Activated CD4-positive, alpha-beta T cell treated with anti-CD3 and anti-CD28 coated beads, Interleukin-2, amount 10 ng/mL, durations not matched to agents 24 days and 14 days (primary cell): ENCODE measurements at regions not wholly inside any gene's neighbourhood (a gene's known extent, or its start where the extent isn't known, plus 50 kb on each side); places are given as distances from the start of the nearest gene placed in this dataset.
"Not testable (repeated sequence)": the region's sequence is repeated elsewhere in the genome, so short reads cannot be mapped to it uniquely, and the experiment has no call there.

Experiments
- DNase-seq: peaks from one replicate; pipeline ENCODE4 v3.0.0; 2022
- H3K27ac Mint-ChIP-seq: one replicate; pipeline ENCODE4 v1.8.0; 2022; ENCODE audit warnings: mild to moderate bottlenecking, mixed read lengths
- H3K27me3 Mint-ChIP-seq: one replicate; pipeline ENCODE4 v1.8.0; 2022; ENCODE audit warnings: mixed read lengths
- H3K36me3 Mint-ChIP-seq: one replicate; pipeline ENCODE4 v1.8.0; 2022; ENCODE audit warnings: low read depth, mild to moderate bottlenecking, mixed read lengths
- H3K4me1 Mint-ChIP-seq: one replicate; pipeline ENCODE4 v1.8.0; 2021; ENCODE audit warnings: mixed read lengths
- H3K4me3 Mint-ChIP-seq: one replicate; pipeline ENCODE4 v1.8.0; 2022; ENCODE audit warnings: mild to moderate bottlenecking, moderate library complexity, mixed read lengths
- H3K9me3 Mint-ChIP-seq: one replicate; pipeline ENCODE4 v1.8.0; 2021; ENCODE audit warnings: mixed read lengths
- intact Hi-C: fragments of 100-400 bp; cut with micrococcal nuclease; formaldehyde crosslinking; loops from one replicate; pipeline ENCODE4 v1.15.1; 2023

DNA sequence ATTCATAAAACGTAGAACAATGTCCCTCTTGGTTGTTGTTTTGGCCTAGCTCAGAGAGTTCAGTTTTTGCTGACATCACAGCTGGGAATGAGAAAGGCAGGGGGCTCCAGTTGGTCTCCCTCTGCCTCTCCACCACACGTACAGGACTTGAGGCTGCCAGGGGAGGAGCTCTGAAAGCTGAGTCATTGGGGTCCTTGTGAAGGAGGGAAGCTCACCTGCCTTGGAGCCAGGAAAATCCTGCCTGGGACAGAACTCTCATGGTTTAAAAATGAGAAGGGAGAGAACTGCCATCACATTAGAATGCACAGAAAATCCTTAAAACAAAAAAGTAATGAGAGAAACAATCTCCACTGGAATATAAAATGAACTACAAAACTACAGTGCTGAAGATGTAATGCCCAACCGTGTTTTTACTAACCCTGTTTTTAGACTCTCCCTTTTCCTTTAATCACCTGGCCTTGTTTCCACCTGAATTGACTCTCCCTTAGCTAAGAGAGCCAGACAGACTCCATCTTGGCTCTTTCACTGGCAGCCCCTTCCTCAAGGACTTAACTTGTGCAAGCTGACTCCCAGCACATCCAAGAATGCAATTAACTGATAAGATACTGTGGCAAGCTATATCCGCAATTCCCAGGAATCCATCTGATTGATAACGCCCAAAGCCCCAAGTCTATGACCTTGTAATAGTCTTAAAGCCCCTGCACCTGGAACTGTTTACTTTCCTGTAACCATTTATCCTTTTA, 58.6 kb upstream of the TARP start:
- peak overlapping the region; percentile 28 for H3K4me3 Mint-ChIP-seq
- H3K27ac Mint-ChIP-seq = not testable (repeated sequence)

GRCh38 chr7:38330861-38331621, 57.6 kb upstream of the TARP start:
- intact Hi-C loops = loop anchor here (2.0 kb wide), 1 partner anchor 78 kb away; no protein-coding TSS in a partner anchor
- Mint-ChIP-seq H3K27ac (no peak overlapping the region), H3K4me3 (no peak overlapping the region), H3K9me3 (no peaks in the 10 kb centered on the region), H3K4me1 (peaks cover 36% of the 10 kb centered on the region), H3K27me3 (no peaks in the 10 kb centered on the region), H3K36me3 (no peaks in the 10 kb centered on the region)
- DNase-seq = peak; percentile 64

More for the DNA sequence above, 58.6 kb upstream of the TARP start:
- DNase-seq, H3K27me3 Mint-ChIP-seq, H3K9me3 Mint-ChIP-seq, H3K36me3 Mint-ChIP-seq: not testable (repeated sequence)
- intact Hi-C loops = loop anchor here (2.0 kb wide), 1 partner anchor 79 kb away; no protein-coding TSS in a partner anchor
- H3K4me1 Mint-ChIP-seq = peaks cover 38% of the 10 kb centered on the region

DNA sequence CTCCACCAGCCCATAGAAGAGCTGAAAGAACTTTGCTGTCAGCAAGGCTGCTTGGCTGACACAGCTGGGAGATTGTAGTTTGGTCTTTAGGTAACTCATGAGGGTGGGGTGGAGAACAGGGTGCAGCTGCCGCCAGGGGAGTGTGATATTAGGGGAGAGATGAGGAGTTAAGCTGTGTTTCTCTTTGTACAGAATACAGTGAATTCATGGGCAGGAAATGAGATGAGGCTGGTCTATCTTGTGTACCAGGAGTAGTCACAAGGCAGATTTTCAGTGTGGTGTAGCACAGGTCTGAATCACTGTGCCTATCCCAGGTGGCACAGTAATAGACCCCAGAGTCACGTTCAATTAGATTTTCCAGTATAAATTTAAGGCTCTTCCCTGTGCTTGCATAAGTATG, 56.6 kb upstream of the TARP start:
- no peaks in the 10 kb centered on the region for H3K36me3 Mint-ChIP-seq
- no peak overlapping the region for H3K4me3 Mint-ChIP-seq

GRCh38 chr7:38329340-38329739, 55.9 kb upstream of the TARP start:
- H3K4me3 Mint-ChIP-seq = no peak overlapping the region
- intact Hi-C loops = no loop called here
- DNase-seq = no peak
- no peaks in the 10 kb centered on the region for H3K27me3 Mint-ChIP-seq
- no peaks in the 10 kb centered on the region for H3K36me3 Mint-ChIP-seq
- H3K4me1 Mint-ChIP-seq = peaks cover 23% of the 10 kb centered on the region
- H3K27ac Mint-ChIP-seq = no peak overlapping the region
- H3K9me3 Mint-ChIP-seq = no peaks in the 10 kb centered on the region

More for the DNA sequence above, 56.6 kb upstream of the TARP start:
- no peaks in the 10 kb centered on the region for H3K9me3 Mint-ChIP-seq
- H3K27me3 Mint-ChIP-seq = no peaks in the 10 kb centered on the region
- no peak overlapping the region for H3K27ac Mint-ChIP-seq
- H3K4me1 Mint-ChIP-seq = peaks cover 28% of the 10 kb centered on the region
- intact Hi-C loops = loop anchor here (2.0 kb wide), 1 partner anchor 77 kb away; no protein-coding TSS in a partner anchor
- no peak for DNase-seq

GRCh38 chr7:38328814-38329213, 55.4 kb upstream of the TARP start:
- intact Hi-C loops = no loop called here
- Mint-ChIP-seq H3K27me3 (no peaks in the 10 kb centered on the region), H3K9me3 (no peaks in the 10 kb centered on the region), H3K36me3 (no peaks in the 10 kb centered on the region), H3K27ac (no peak overlapping the region), H3K4me1 (peaks cover 21% of the 10 kb centered on the region), H3K4me3 (no peak overlapping the region)
- DNase-seq = no peak

DNA sequence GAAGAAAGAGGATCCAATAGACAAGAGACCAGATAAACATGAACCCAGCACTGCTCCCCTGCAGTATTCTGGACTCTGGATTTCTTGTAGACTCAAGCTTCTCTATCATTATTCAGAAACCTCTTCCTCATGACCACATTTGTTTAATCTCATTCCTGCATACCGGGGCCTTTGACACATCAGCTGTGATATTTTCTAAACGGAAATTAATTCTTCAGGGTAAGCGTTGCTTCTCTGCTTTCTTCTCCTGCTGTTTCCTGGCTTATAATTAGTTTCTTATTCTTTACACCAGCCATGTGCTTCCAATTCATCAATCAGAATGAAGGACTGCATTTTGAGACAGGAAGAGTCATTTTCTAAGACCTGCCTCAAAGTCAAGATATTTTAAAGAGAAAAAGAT, 54.2 kb upstream of the TARP start:
- no peak for DNase-seq
- H3K4me1 Mint-ChIP-seq = peaks cover 21% of the 10 kb centered on the region
- H3K36me3 Mint-ChIP-seq = no peaks in the 10 kb centered on the region
- H3K27me3 Mint-ChIP-seq = no peaks in the 10 kb centered on the region
- no peak overlapping the region for H3K4me3 Mint-ChIP-seq
- no peaks in the 10 kb centered on the region for H3K9me3 Mint-ChIP-seq
- H3K27ac Mint-ChIP-seq = no peak overlapping the region
- intact Hi-C loops = no loop called here
